Lung microvascular endothelial cell (primary cell): ENCODE measurements at regions not wholly inside any gene's neighbourhood (a gene's known extent, or its start where the extent isn't known, plus 50 kb on each side); places are given as distances from the start of the nearest gene placed in this dataset.

ENCODE experiments used
- DNase-seq, 2 donors: peaks; one replicate each; pipeline versions ENCODE4 v3.0.0 to v3.0.0-alpha.2; 2010; ENCODE audit warnings: low read depth in 2 of 2

- DNase-seq: no peak
These were observed 267.2 kb upstream of the MTNR1B start for GRCh38 chr11:92702037-92702804.

- DNase-seq: no peak
These were observed 266.5 kb upstream of the MTNR1B start for GRCh38 chr11:92702805-92703448.

- DNase-seq: no peak
These were observed 266.0 kb upstream of the MTNR1B start for GRCh38 chr11:92703449-92703830.

- no peak for DNase-seq
These were observed 262.3 kb upstream of the MTNR1B start for GRCh38 chr11:92707173-92707619.

- no peak for DNase-seq
These were observed 261.8 kb upstream of the MTNR1B start for GRCh38 chr11:92707665-92708064.

GRCh38 chr11:92709329-92709728 lies 260.1 kb upstream of the MTNR1B start:
- no peak for DNase-seq

GRCh38 chr11:92711926-92712325 lies 257.5 kb upstream of the MTNR1B start:
- DNase-seq: no peak

GRCh38 chr11:92714111-92714510 lies 255.3 kb upstream of the MTNR1B start:
- DNase-seq: no peak

- no peak for DNase-seq
These were observed 252.2 kb upstream of the MTNR1B start for GRCh38 chr11:92717240-92717639.

GRCh38 chr11:92720385-92720784 lies 249.1 kb upstream of the MTNR1B start:
- no peak for DNase-seq

- DNase-seq: no peak
These were observed 244.1 kb upstream of the MTNR1B start for GRCh38 chr11:92725352-92725751.

GRCh38 chr11:92727123-92727522 lies 242.3 kb upstream of the MTNR1B start:
- no peak for DNase-seq

GRCh38 chr11:92727769-92728168 lies 241.7 kb upstream of the MTNR1B start:
- DNase-seq: no peak

- DNase-seq: no peak
These were observed 240.8 kb upstream of the MTNR1B start for GRCh38 chr11:92728628-92729027.

- peak in 1 of 2 donors; percentile 1 for DNase-seq
These were observed 234.4 kb upstream of the MTNR1B start for GRCh38 chr11:92735039-92735438.

GRCh38 chr11:92738276-92738675 lies 231.2 kb upstream of the MTNR1B start:
- DNase-seq: no peak

- no peak for DNase-seq
These were observed 230.4 kb upstream of the MTNR1B start for GRCh38 chr11:92739041-92739440.

GRCh38 chr11:92739491-92739890 lies 230.0 kb upstream of the MTNR1B start:
- DNase-seq: no peak

- no peak for DNase-seq
These were observed 229.2 kb upstream of the MTNR1B start for GRCh38 chr11:92740276-92740675.

GRCh38 chr11:92744929-92745585 lies 224.4 kb upstream of the MTNR1B start:
- DNase-seq: no peak

- no peak for DNase-seq
These were observed 218.7 kb upstream of the MTNR1B start for GRCh38 chr11:92750794-92751193.

- DNase-seq: no peak
These were observed 217.9 kb upstream of the MTNR1B start for GRCh38 chr11:92751594-92751993.

GRCh38 chr11:92752122-92752521 lies 217.3 kb upstream of the MTNR1B start:
- no peak for DNase-seq
